ACC112 (cell line): ENCODE measurements at regions not wholly inside any gene's neighbourhood (a gene's known extent, or its start where the extent isn't known, plus 50 kb on each side); places are given as distances from the start of the nearest gene placed in this dataset.
A peak's percentile ranks its signal among the peaks of the same experiment; 100 is the strongest.

Experiments used
- H2AFZ ChIP-seq: fragments of 200-600 bp; sonication (generic); one replicate; pipeline ENCODE4 v1.6.0; 2017; ENCODE audit warnings: antibody characterized with exemption, low read length; ENCODE audit not compliant: unreplicated experiment
- H3K27ac ChIP-seq: fragments of 200-600 bp; sonication (generic); 2 replicates; pipeline ENCODE4 v1.5.1; 2014; ENCODE audit warnings: low read depth, mild to moderate bottlenecking, antibody characterized with exemption, low read length, moderate library complexity
- H3K27me3 ChIP-seq: fragments of 200-600 bp; sonication (generic); 2 replicates; pipeline ENCODE4 v1.6.1; 2014; ENCODE audit warnings: mild to moderate bottlenecking, antibody characterized with exemption, low read length, moderate library complexity, mixed read lengths; ENCODE audit not compliant: insufficient read depth
- H3K36me3 ChIP-seq: fragments of 200-600 bp; sonication (generic); 2 replicates; pipeline ENCODE4 v1.6.1; 2016; ENCODE audit warnings: mild to moderate bottlenecking, antibody characterized with exemption, low read length, moderate library complexity, mixed read lengths; ENCODE audit not compliant: insufficient read depth
- H3K4me1 ChIP-seq: fragments of 200-600 bp; sonication (generic); one replicate; pipeline ENCODE4 v1.6.1; 2016; ENCODE audit warnings: low read length, mixed read lengths; ENCODE audit not compliant: insufficient read depth, unreplicated experiment, control insufficient read depth
- H3K4me3 ChIP-seq: fragments of 200-600 bp; sonication (generic); 2 replicates; pipeline ENCODE4 v1.5.1; 2014; ENCODE audit warnings: mild to moderate bottlenecking, low read depth, low read length
- H3K79me2 ChIP-seq: fragments of 200-600 bp; sonication (generic); one replicate; pipeline ENCODE4 v1.6.0; 2016; ENCODE audit warnings: low read length; ENCODE audit not compliant: control insufficient read depth, unreplicated experiment, insufficient read depth

- 0 out of 2 replicates have a peak, but pooled peaks cover 4% of the 10 kb centered on the region for H3K27me3 ChIP-seq
- H3K4me3 ChIP-seq: no peak overlapping the region
- no peak overlapping the region for H2AFZ ChIP-seq
- H3K27ac ChIP-seq: no peak overlapping the region
- H3K4me1 ChIP-seq: peaks cover 18% of the 10 kb centered on the region
- H3K36me3 ChIP-seq: no peaks in the 10 kb centered on the region
- H3K79me2 ChIP-seq: no peaks in the 10 kb centered on the region
Measured at GRCh38 chr14:103194256-103195045, 71.2 kb downstream of the TNFAIP2 start.

- Histone ChIP-seq H2AFZ (no peak overlapping the region), H3K4me3 (no peak overlapping the region), H3K4me1 (peaks cover 18% of the 10 kb centered on the region), H3K27me3 (no peaks in the 10 kb centered on the region), H3K36me3 (no peaks in the 10 kb centered on the region), H3K79me2 (no peaks in the 10 kb centered on the region), H3K27ac (no peak overlapping the region)
Measured at GRCh38 chr14:103195828-103196615, 72.8 kb downstream of the TNFAIP2 start.

GRCh38 chr14:103196716-103197115 lies 73.5 kb downstream of the TNFAIP2 start:
- Histone ChIP-seq H3K4me1 (peaks cover 18% of the 10 kb centered on the region), H3K79me2 (no peaks in the 10 kb centered on the region), H3K27ac (no peak overlapping the region), H3K27me3 (no peaks in the 10 kb centered on the region), H2AFZ (no peak overlapping the region), H3K36me3 (no peaks in the 10 kb centered on the region), H3K4me3 (no peak overlapping the region)

GRCh38 chr14:103198131-103199105 lies 75.2 kb downstream of the TNFAIP2 start:
- Histone ChIP-seq H3K27ac (peak overlapping the region; percentile 79), H3K79me2 (no peaks in the 10 kb centered on the region), H2AFZ (peak overlapping the region; percentile 81), H3K36me3 (no peaks in the 10 kb centered on the region), H3K27me3 (no peaks in the 10 kb centered on the region), H3K4me1 (peaks cover 18% of the 10 kb centered on the region), H3K4me3 (0 out of 2 replicates have a peak overlapping the region, but pooled peaks have one; percentile 3)

GRCh38 chr14:103199124-103199523 lies 75.9 kb downstream of the TNFAIP2 start:
- Histone ChIP-seq H2AFZ (peak overlapping the region; percentile 81), H3K27me3 (no peaks in the 10 kb centered on the region), H3K4me3 (0 out of 2 replicates have a peak overlapping the region, but pooled peaks have one; percentile 3), H3K79me2 (peaks cover 2% of the 10 kb centered on the region), H3K27ac (peak overlapping the region; percentile 79), H3K36me3 (peaks cover 6% of the 10 kb centered on the region), H3K4me1 (peaks cover 18% of the 10 kb centered on the region)

- H3K27me3 ChIP-seq: no peaks in the 10 kb centered on the region
- peaks cover 15% of the 10 kb centered on the region for H3K36me3 ChIP-seq
- no peak overlapping the region for H3K27ac ChIP-seq
- no peak overlapping the region for H3K4me3 ChIP-seq
- peaks cover 28% of the 10 kb centered on the region for H3K4me1 ChIP-seq
- peaks cover 27% of the 10 kb centered on the region for H3K79me2 ChIP-seq
- no peak overlapping the region for H2AFZ ChIP-seq
Measured at GRCh38 chr14:103201801-103202200, 78.5 kb downstream of the TNFAIP2 start.

- Histone ChIP-seq H3K4me1 (peaks cover 20% of the 10 kb centered on the region), H3K27ac (peak overlapping the region; percentile 79), H3K4me3 (peak overlapping the region; percentile 81), H3K79me2 (peaks cover 28% of the 10 kb centered on the region), H2AFZ (no peak overlapping the region), H3K27me3 (no peaks in the 10 kb centered on the region), H3K36me3 (peaks cover 15% of the 10 kb centered on the region)
Measured at GRCh38 chr14:103204852-103205540, 81.7 kb downstream of the TNFAIP2 start.

GRCh38 chr14:103205541-103205906 lies 82.3 kb downstream of the TNFAIP2 start:
- Histone ChIP-seq H3K36me3 (peaks cover 15% of the 10 kb centered on the region), H2AFZ (no peak overlapping the region), H3K27ac (peak overlapping the region; percentile 79), H3K27me3 (no peaks in the 10 kb centered on the region), H3K4me3 (peak overlapping the region; percentile 81), H3K4me1 (peaks cover 20% of the 10 kb centered on the region), H3K79me2 (peaks cover 28% of the 10 kb centered on the region)

GRCh38 chr14:103206023-103206481 lies 82.8 kb downstream of the TNFAIP2 start:
- Histone ChIP-seq H3K27me3 (no peaks in the 10 kb centered on the region), H3K79me2 (peaks cover 28% of the 10 kb centered on the region), H3K4me1 (peaks cover 20% of the 10 kb centered on the region), H3K4me3 (peak overlapping the region; percentile 81), H3K27ac (peak overlapping the region; percentile 79), H3K36me3 (peaks cover 15% of the 10 kb centered on the region), H2AFZ (no peak overlapping the region)
